Chondrocyte (in vitro differentiated cells): ENCODE measurements at regions not wholly inside any gene's neighbourhood (a gene's known extent, or its start where the extent isn't known, plus 50 kb on each side); places are given as distances from the start of the nearest gene placed in this dataset.

Experiments used
- DNase-seq: peaks from one replicate; pipeline ENCODE4 v3.0.0; 2021; ENCODE audit warnings: mixed read lengths, low spot score
- H3K27ac Mint-ChIP-seq: one replicate; pipeline ENCODE4 v1.8.0; 2021; ENCODE audit warnings: mild to moderate bottlenecking, moderate library complexity, mixed read lengths; ENCODE audit not compliant: unreplicated experiment
- H3K27me3 Mint-ChIP-seq: 2 replicates; pipeline ENCODE4 v1.8.0; 2021; ENCODE audit warnings: low read depth, mixed read lengths
- H3K36me3 Mint-ChIP-seq: 2 replicates; pipeline ENCODE4 v1.8.0; 2021; ENCODE audit warnings: low read depth, mixed read lengths
- H3K4me1 Mint-ChIP-seq: 2 replicates; pipeline ENCODE4 v1.8.0; 2021; ENCODE audit warnings: low read depth, mild to moderate bottlenecking, mixed read lengths
- H3K4me3 Mint-ChIP-seq: one replicate; pipeline ENCODE4 v1.8.0; 2021; ENCODE audit warnings: mild to moderate bottlenecking, moderate library complexity, mixed read lengths; ENCODE audit not compliant: unreplicated experiment
- H3K9me3 Mint-ChIP-seq: 2 replicates; pipeline ENCODE4 v1.8.0; 2021; ENCODE audit warnings: low read depth, mixed read lengths
- TF ChIP-seq, protein P1 (sequence below): fragments of 200-600 bp; sonication (generic); IDR thresholded peaks from 2 replicates; pipeline ENCODE4 v1.5.0; 2021; ENCODE audit warnings: antibody characterized with exemption, mild to moderate bottlenecking, moderate library complexity

DNA sequence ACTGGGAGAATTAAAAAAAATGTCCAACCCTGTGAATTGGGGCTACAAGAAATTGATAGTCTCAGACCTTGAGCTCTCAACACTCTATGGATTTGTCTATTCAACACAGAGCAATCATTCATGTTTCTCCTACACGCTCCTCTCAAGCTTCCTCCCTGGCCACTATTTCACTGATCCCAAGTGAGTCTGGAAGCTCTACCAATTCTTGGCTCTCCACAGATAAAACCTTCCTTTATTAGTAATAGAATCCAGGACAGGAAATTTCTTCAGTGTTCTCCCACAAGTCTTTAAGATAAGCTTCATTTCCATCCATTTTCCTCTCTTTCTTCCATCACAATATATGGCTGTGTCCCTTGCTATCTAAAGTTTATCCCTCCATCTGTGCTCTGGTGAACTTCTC lies 215.1 kb upstream of the PAPPA start:
- DNase-seq, result no peak
- TF ChIP-seq, protein P1, sequence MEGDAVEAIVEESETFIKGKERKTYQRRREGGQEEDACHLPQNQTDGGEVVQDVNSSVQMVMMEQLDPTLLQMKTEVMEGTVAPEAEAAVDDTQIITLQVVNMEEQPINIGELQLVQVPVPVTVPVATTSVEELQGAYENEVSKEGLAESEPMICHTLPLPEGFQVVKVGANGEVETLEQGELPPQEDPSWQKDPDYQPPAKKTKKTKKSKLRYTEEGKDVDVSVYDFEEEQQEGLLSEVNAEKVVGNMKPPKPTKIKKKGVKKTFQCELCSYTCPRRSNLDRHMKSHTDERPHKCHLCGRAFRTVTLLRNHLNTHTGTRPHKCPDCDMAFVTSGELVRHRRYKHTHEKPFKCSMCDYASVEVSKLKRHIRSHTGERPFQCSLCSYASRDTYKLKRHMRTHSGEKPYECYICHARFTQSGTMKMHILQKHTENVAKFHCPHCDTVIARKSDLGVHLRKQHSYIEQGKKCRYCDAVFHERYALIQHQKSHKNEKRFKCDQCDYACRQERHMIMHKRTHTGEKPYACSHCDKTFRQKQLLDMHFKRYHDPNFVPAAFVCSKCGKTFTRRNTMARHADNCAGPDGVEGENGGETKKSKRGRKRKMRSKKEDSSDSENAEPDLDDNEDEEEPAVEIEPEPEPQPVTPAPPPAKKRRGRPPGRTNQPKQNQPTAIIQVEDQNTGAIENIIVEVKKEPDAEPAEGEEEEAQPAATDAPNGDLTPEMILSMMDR, result no peak
- Mint-ChIP-seq H3K9me3 (peaks cover 13% of the 10 kb centered on the region), H3K27ac (no peak overlapping the region), H3K36me3 (no peaks in the 10 kb centered on the region), H3K4me3 (no peak overlapping the region), H3K27me3 (no peaks in the 10 kb centered on the region), H3K4me1 (peaks cover 29% of the 10 kb centered on the region)

DNA sequence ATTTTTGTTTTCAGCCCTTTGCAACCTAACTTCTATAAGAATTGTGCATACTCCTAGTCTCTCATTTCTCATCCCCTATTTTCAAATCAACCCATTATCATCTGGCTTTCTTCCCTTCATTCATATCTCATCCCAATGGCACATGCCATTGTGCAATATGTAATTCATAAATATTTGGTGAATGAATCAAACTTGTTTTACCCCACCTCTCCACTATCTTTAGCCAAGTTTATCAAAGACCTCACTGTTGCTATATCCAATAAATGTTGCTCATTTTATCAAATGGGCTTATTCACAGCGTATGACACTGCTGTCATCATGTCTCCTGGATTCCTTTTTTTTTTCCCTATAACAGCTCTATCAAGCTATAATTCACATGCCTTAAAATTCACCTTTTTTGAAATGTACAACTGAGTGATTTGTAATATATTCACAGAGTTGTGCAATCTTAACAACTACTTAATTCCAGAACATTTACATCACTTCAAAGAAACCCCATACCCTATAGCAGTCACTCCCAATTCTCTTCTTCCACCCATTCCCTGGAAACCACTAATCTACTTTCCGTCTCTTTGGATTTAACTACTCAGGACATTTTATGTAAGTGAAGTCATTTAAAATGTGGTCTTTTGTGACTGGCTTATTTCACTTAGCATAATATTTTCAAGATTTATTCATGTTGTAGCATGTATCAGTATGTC lies 214.4 kb upstream of the PAPPA start:
- Mint-ChIP-seq H3K4me1 (peaks cover 37% of the 10 kb centered on the region), H3K36me3 (no peaks in the 10 kb centered on the region), H3K27me3 (no peaks in the 10 kb centered on the region), H3K9me3 (peaks cover 13% of the 10 kb centered on the region), H3K4me3 (no peak overlapping the region), H3K27ac (peak overlapping the region; percentile 34)
- TF ChIP-seq, protein P1, result no peak
- DNase-seq, result no peak

DNA sequence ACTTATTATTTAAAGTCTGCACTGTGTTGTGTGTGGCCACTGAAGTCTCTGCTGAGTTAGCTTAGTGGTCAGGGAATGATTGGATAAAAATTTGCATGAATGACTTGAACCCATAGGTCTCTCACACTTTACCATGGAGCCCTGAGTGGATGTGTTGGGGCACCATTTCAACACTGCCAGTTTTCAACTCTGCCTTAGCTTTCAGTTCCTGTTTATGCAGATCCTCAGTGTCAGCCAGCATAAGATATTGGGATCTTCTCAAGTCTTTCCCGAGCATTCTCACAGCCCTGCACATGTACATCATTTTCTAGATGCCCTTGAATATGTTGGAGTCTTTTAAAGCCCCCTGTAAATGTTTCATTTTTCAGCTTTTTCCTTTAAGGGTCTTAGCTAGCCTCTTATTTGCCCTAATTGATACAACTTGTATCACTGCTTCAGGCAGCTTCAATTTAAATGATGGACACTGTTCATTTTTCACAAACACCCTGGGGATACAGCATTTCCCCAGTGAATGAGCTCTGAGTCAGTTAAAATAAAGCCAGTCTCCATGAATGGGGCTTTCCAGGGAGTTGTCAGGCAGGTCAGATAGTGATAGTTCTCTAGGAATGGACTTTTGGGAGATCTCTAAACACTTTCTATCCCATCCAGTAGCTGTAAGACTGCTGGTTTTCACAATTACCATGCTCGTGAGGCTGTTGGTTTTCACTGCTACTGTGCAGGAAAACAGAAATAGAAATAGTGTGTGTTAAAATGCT lies 211.9 kb upstream of the PAPPA start:
- H3K4me3 Mint-ChIP-seq, result no peak overlapping the region
- H3K36me3 Mint-ChIP-seq, result no peaks in the 10 kb centered on the region
- no peak for DNase-seq
- TF ChIP-seq, protein P1, result no peak
- no peaks in the 10 kb centered on the region for H3K27me3 Mint-ChIP-seq
- H3K27ac Mint-ChIP-seq, result peak overlapping the region; percentile 99
- peaks cover 3% of the 10 kb centered on the region for H3K9me3 Mint-ChIP-seq
- H3K4me1 Mint-ChIP-seq, result peaks cover 55% of the 10 kb centered on the region

DNA sequence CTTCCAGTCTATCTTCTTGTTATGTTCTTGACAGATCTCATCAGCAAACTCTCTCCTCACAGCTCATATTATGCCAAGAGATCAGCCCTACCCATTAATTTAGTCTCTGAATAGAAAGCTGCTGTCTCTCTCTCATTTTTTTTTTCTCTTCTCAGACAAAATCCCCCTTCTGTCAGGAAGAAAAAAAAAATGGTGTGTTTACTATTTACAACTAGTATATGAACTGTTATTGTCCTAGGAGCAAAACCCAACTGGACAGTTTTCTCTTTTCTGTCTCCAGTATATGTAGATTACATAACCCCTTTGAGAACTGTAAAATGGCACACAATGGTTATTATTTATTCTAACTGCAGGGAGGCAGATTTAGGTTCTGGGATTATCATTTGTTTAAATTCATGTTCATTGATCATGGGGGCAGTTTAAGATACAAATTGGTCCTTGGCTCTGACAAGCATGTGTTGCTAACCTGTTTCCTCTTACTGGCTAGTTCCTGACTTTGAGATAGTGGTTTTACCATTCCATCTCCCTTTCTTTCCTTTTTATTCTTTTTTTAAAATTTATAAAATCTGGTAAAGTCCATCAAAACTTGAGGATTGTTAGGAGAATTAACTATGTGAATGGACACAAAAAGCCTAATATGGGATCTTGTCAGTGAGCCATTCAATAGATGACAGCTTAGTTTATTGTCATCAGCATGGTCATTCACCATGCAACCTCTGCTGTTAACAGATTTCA lies 210.0 kb upstream of the PAPPA start:
- Mint-ChIP-seq H3K27ac (peak overlapping the region; percentile 99), H3K4me3 (no peak overlapping the region), H3K27me3 (no peaks in the 10 kb centered on the region), H3K4me1 (peaks cover 55% of the 10 kb centered on the region), H3K9me3 (peaks cover 3% of the 10 kb centered on the region), H3K36me3 (no peaks in the 10 kb centered on the region)
- TF ChIP-seq, protein P1, result no peak
- DNase-seq, result no peak
